ENCODE measurements at regions not wholly inside any gene's neighbourhood (a gene's known extent, or its start where the extent isn't known, plus 50 kb on each side); places are given as distances from the start of the nearest gene placed in this dataset.

- TF ChIP-seq EZH2phosphoT487 (IDR thresholded peaks at IDR 0.05; ENCODE audit: insufficient read depth, low read depth) (no peak), EZH2 (IDR thresholded peaks at IDR 0.05; ENCODE audit: insufficient read depth, poor library complexity, severe bottlenecking) (no peak)
These were observed 158.6 kb upstream of the ALDH1B1 start for GRCh38 chr9:38233796-38234355.
